H1 (cell line): ENCODE measurements at regions not wholly inside any gene's neighbourhood (a gene's known extent, or its start where the extent isn't known, plus 50 kb on each side); places are given as distances from the start of the nearest gene placed in this dataset.

Experiments
- CTCF ChIA-PET: fragments of 300-600 bp; sonication (Branson Sonifier 250); formaldehyde crosslinking; loops from one replicate; lab custom pipeline; 2021; ENCODE audit not compliant: partially characterized antibody; lab: Charles Lee
- POLR2A ChIA-PET: fragments of 300-600 bp; sonication (Branson Sonifier 250); formaldehyde crosslinking; loops from one replicate; lab custom pipeline; 2021; ENCODE audit warnings: inconsistent platforms; ENCODE audit not compliant: partially characterized antibody; lab: Charles Lee
- DNase-seq, 2 experiments: peaks; one replicate each; pipeline versions ENCODE4 v3.0.0 to v3.0.0-alpha.2; 2010 to 2022; ENCODE audit warnings: low spot score in 2 of 2, low read depth in 1 of 2, mixed read lengths in 1 of 2
- FAIRE-seq: peaks from 2 replicates; lab custom pipeline; 2011; peaks lifted over from hg19 to GRCh38; lab: Jason Lieb, UNC
- H2AFZ ChIP-seq: 2 replicates; pipeline ENCODE4 v1.8.1; 2012; ENCODE audit warnings: low read length, inconsistent platforms
- H2AK5ac ChIP-seq: 2 replicates; pipeline ENCODE4 v1.6.1; 2013; ENCODE audit warnings: low read depth, low read length
- H2BK120ac ChIP-seq: replicated peaks from 2 replicates; pipeline ENCODE3; 2013; ENCODE audit warnings: low read depth, low read length, inconsistent platforms
- H2BK12ac ChIP-seq: 2 replicates; pipeline ENCODE4 v1.6.1; 2013; ENCODE audit warnings: low read depth, low read length
- H2BK15ac ChIP-seq: 2 replicates; pipeline ENCODE4 v1.6.1; 2013; ENCODE audit warnings: low read length
- H2BK20ac ChIP-seq: 2 replicates; pipeline ENCODE4 v1.6.1; 2013; ENCODE audit warnings: low read length
- H2BK5ac ChIP-seq: 2 replicates; pipeline ENCODE4 v1.6.1; 2013; ENCODE audit warnings: low read depth, low read length
- H3K14ac ChIP-seq: 2 replicates; pipeline ENCODE4 v1.6.1; 2013; ENCODE audit warnings: inconsistent platforms; ENCODE audit not compliant: insufficient read length
- H3K18ac ChIP-seq: 2 replicates; pipeline ENCODE4 v1.6.1; 2013; ENCODE audit warnings: low read length; ENCODE audit errors: extremely low read depth
- H3K23ac ChIP-seq: 2 replicates; pipeline ENCODE4 v1.6.1; 2013; ENCODE audit warnings: inconsistent platforms; ENCODE audit not compliant: insufficient read length
- H3K23me2 ChIP-seq: 2 replicates; pipeline ENCODE4 v1.6.1; 2013; ENCODE audit warnings: low read depth, low read length
- H3K27ac ChIP-seq: 2 replicates; pipeline ENCODE4 v1.6.1; 2011; ENCODE audit warnings: low read depth, low read length, inconsistent platforms
- H3K27me3 ChIP-seq, 4 experiments: replicated peaks in 1 of 4; 1 replicate in 1 of 4; 2 replicates in 3 of 4; pipeline versions ENCODE4 v1.6.1 to v1.8.1; 2011 to 2013; ENCODE audit warnings: low read length in 3 of 4, mild to moderate bottlenecking in 3 of 4, inconsistent platforms in 2 of 4, mixed read lengths in 2 of 4, moderate library complexity in 1 of 4; ENCODE audit not compliant: control insufficient read depth in 3 of 4, insufficient read depth in 3 of 4; ENCODE audit errors: extremely low read depth in 1 of 4
- H3K36me3 ChIP-seq, 4 experiments: 2 replicates each; pipeline versions ENCODE4 v1.6.1 to v1.8.1; 2011 to 2013; ENCODE audit warnings: mild to moderate bottlenecking in 4 of 4, low read length in 3 of 4, moderate library complexity in 2 of 4, control low read depth in 1 of 4, inconsistent platforms in 1 of 4; ENCODE audit not compliant: insufficient read depth in 4 of 4, control insufficient read depth in 2 of 4
- H3K4ac ChIP-seq: replicated peaks from 2 replicates; pipeline ENCODE3; 2013; ENCODE audit warnings: low read length, low read depth, mixed read lengths, inconsistent platforms; ENCODE audit not compliant: insufficient read length
- H3K4me1 ChIP-seq, 4 experiments: replicated peaks in 1 of 4; 1 replicate in 1 of 4; 2 replicates in 3 of 4; pipeline versions ENCODE4 v1.6.1 to v1.8.1; 2011 to 2013; ENCODE audit warnings: low read length in 3 of 4, inconsistent platforms in 2 of 4, mixed read lengths in 1 of 4; ENCODE audit not compliant: insufficient read depth in 4 of 4, control insufficient read depth in 3 of 4
- H3K4me2 ChIP-seq, 2 experiments: 2 replicates each; pipeline versions ENCODE4 v1.6.1 to v1.8.1; 2011 to 2013; ENCODE audit warnings: low read depth in 2 of 2, low read length in 2 of 2, control low read depth in 1 of 2, inconsistent platforms in 1 of 2, mild to moderate bottlenecking in 1 of 2; ENCODE audit not compliant: insufficient read depth in 1 of 2
- H3K4me3 ChIP-seq, 4 experiments: fragments of 200-600, 300-600 bp in 1 of 4; sonication (generic), shearing (Covaris generic), sonication (Bioruptor Twin) in 1 of 4; 2 replicates each; pipeline versions ENCODE4 v1.5.1 to v1.8.1; 2011 to 2016; ENCODE audit warnings: low read length in 4 of 4, low read depth in 3 of 4, control low read depth in 2 of 4, inconsistent platforms in 2 of 4, mild to moderate bottlenecking in 2 of 4, mixed read lengths in 1 of 4, moderate library complexity in 1 of 4; ENCODE audit not compliant: insufficient read depth in 2 of 4; ENCODE audit errors: extremely low read depth in 1 of 4
- H3K56ac ChIP-seq: replicated peaks from 2 replicates; pipeline ENCODE3; 2013; ENCODE audit warnings: low read depth, mild to moderate bottlenecking, mixed read lengths, low read length, inconsistent platforms; ENCODE audit not compliant: insufficient read length
- H3K79me1 ChIP-seq: 2 replicates; pipeline ENCODE4 v1.6.1; 2013; ENCODE audit warnings: low read depth, low read length, control low read depth
- H3K79me2 ChIP-seq, 2 experiments: 2 replicates each; pipeline versions ENCODE4 v1.6.1 to v1.8.1; 2012 to 2013; ENCODE audit warnings: low read length in 2 of 2, mild to moderate bottlenecking in 2 of 2, inconsistent platforms in 1 of 2; ENCODE audit not compliant: insufficient read depth in 2 of 2, control insufficient read depth in 1 of 2
- H3K9ac ChIP-seq, 4 experiments: replicated peaks in 1 of 4; 1 replicate in 1 of 4; 2 replicates in 3 of 4; pipeline versions ENCODE4 v1.6.1 to v1.8.1; 2011 to 2013; ENCODE audit warnings: low read depth in 3 of 4, low read length in 3 of 4, control low read depth in 2 of 4, mild to moderate bottlenecking in 2 of 4, moderate library complexity in 2 of 4, inconsistent platforms in 1 of 4; ENCODE audit errors: extremely low read depth in 1 of 4
- H3K9me3 ChIP-seq, 2 experiments: 2 replicates each; pipeline versions ENCODE4 v1.6.1 to v1.8.1; 2012 to 2013; ENCODE audit warnings: mild to moderate bottlenecking in 2 of 2, moderate library complexity in 2 of 2, control low read depth in 1 of 2, inconsistent platforms in 1 of 2, low read depth in 1 of 2, low read length in 1 of 2, mixed read lengths in 1 of 2; ENCODE audit not compliant: insufficient read depth in 2 of 2
- H4K20me1 ChIP-seq, 2 experiments: replicated peaks in 1 of 2; 2 replicates each; pipeline versions ENCODE3 to v1.8.1; 2011 to 2013; ENCODE audit warnings: inconsistent platforms in 2 of 2, low read length in 2 of 2, mild to moderate bottlenecking in 1 of 2; ENCODE audit not compliant: insufficient read depth in 2 of 2, control insufficient read depth in 1 of 2
- H4K5ac ChIP-seq: 2 replicates; pipeline ENCODE4 v1.6.1; 2013; ENCODE audit warnings: low read length, low read depth, mixed read lengths, inconsistent platforms; ENCODE audit not compliant: insufficient read length
- H4K8ac ChIP-seq: 2 replicates; pipeline ENCODE4 v1.8.0; 2013; ENCODE audit warnings: mild to moderate bottlenecking, moderate library complexity, low read length, inconsistent platforms; ENCODE audit not compliant: insufficient read depth; ENCODE audit errors: extremely low read depth
- H4K91ac ChIP-seq: replicated peaks from 2 replicates; pipeline ENCODE3; 2013; ENCODE audit warnings: low read length, mixed read lengths, inconsistent platforms; ENCODE audit not compliant: insufficient read length
- ATF2 ChIP-seq: IDR thresholded peaks from 2 replicates; pipeline ENCODE4 v1.6.1; 2012; ENCODE audit warnings: low read length, inconsistent platforms
- CBX5 ChIP-seq: fragments of 300-800, 300-1000 bp; sonication (generic); IDR thresholded peaks from 2 replicates; pipeline ENCODE4 v1.7.1; 2016; ENCODE audit warnings: antibody characterized with exemption, low read length, low read depth
- CBX8 ChIP-seq: fragments of 300-800, 300-1000 bp; sonication (generic); IDR thresholded peaks from 2 replicates; pipeline ENCODE4 v1.7.1; 2016; ENCODE audit warnings: low read depth, low read length, borderline replicate concordance
- CTBP2 ChIP-seq: IDR thresholded peaks from 2 replicates; pipeline ENCODE4 v1.7.0; 2011; ENCODE audit warnings: borderline replicate concordance, mild to moderate bottlenecking, moderate library complexity, mixed read lengths, low read length; ENCODE audit not compliant: insufficient read depth, insufficient read length
- GTF2F1 ChIP-seq: IDR thresholded peaks from 2 replicates; pipeline ENCODE4 v1.6.1; 2012; ENCODE audit warnings: low read depth, low read length, improper control_type of control experiment, borderline replicate concordance
- KDM1A ChIP-seq: fragments of 200-600, 300-600 bp; sonication (generic); IDR thresholded peaks from 2 replicates; pipeline ENCODE4 v1.7.1; 2016; ENCODE audit warnings: mild to moderate bottlenecking, low read length, borderline replicate concordance
- KDM5A ChIP-seq: fragments of 200-600 bp; IDR thresholded peaks from 2 replicates; pipeline ENCODE4 v1.7.1; 2012; ENCODE audit warnings: mild to moderate bottlenecking, low read length, inconsistent platforms, mixed read lengths
- RFX5 ChIP-seq: IDR thresholded peaks from 2 replicates; pipeline ENCODE4 v1.6.1; 2011; ENCODE audit warnings: low read depth, low read length, improper control_type of control experiment, borderline replicate concordance
- RXRA ChIP-seq: IDR thresholded peaks from 2 replicates; pipeline ENCODE4 v1.6.1; 2011; ENCODE audit warnings: low read depth, mild to moderate bottlenecking, low read length, moderate library complexity; ENCODE audit not compliant: insufficient read depth
- SIX5 ChIP-seq: IDR thresholded peaks from 2 replicates; pipeline ENCODE4 v1.6.1; 2011; ENCODE audit warnings: mild to moderate bottlenecking, low read depth, low read length
- SUZ12 ChIP-seq: fragments of 200-600 bp; sonication (generic); IDR thresholded peaks from 2 replicates; pipeline ENCODE4 v1.6.1; 2012; ENCODE audit warnings: mild to moderate bottlenecking, inconsistent platforms, low read length, moderate library complexity, mixed read lengths
- TCF12 ChIP-seq: IDR thresholded peaks from 2 replicates; pipeline ENCODE4 v1.6.1; 2011; ENCODE audit warnings: low read depth, mild to moderate bottlenecking, low read length
- WGBS, 2 experiments: shearing (Covaris generic) in 1 of 2; methylation state at CpG; one replicate each; pipeline versions ENCODE4 v1.1.6 to v1.1.7; 2013 to 2015; ENCODE audit warnings: low lambda C conversion rate in 2 of 2, mixed read lengths in 2 of 2, inconsistent platforms in 1 of 2, low coverage in 1 of 2, missing lambda C conversion rate in 1 of 2; ENCODE audit not compliant: insufficient replicate concordance in 2 of 2, insufficient coverage in 1 of 2, insufficient read length in 1 of 2; ENCODE audit errors: extremely low coverage in 1 of 2, missing lambda C conversion rate in 1 of 2; 5-methylcytosine and 5-hydroxymethylcytosine counted together

- no peaks in the 10 kb centered on the region for H3K27me3 ChIP-seq
- H3K4me3 ChIP-seq = no peak overlapping the region
- TF ChIP-seq SIX5 (no peak), CTBP2 (no peak), GTF2F1 (no peak), RFX5 (no peak), CBX8 (no peak), KDM1A (no peak), KDM5A (no peak), RXRA (no peak), CBX5 (no peak), SUZ12 (no peak), TCF12 (no peak), ATF2 (no peak)
- H2AK5ac ChIP-seq = no peak overlapping the region
- no peak overlapping the region for H2BK120ac ChIP-seq
- no peaks in the 10 kb centered on the region for H3K4me1 ChIP-seq
- H4K20me1 ChIP-seq = no peaks in the 10 kb centered on the region
- no peak overlapping the region for H4K8ac ChIP-seq
- no peak overlapping the region for H3K4ac ChIP-seq
- H3K79me1 ChIP-seq = no peaks in the 10 kb centered on the region
- H3K23ac ChIP-seq = no peak overlapping the region
- no peak overlapping the region for H4K91ac ChIP-seq
- no peak overlapping the region for H2AFZ ChIP-seq
- 96% methylated on average over 6 of the region's 6 CpGs; no CpG with 5 or more reads in 1 of the 2 experiments for WGBS, 2 experiments
- H3K23me2 ChIP-seq = no peaks in the 10 kb centered on the region
- no peak overlapping the region for H3K14ac ChIP-seq
- H3K56ac ChIP-seq = no peak overlapping the region
- no peak overlapping the region for H3K27ac ChIP-seq
- DNase-seq = no peak
- no peaks in the 10 kb centered on the region for H3K79me2 ChIP-seq
- H3K4me2 ChIP-seq = no peak overlapping the region
- H4K5ac ChIP-seq = no peak overlapping the region
- no peak overlapping the region for H2BK5ac ChIP-seq
- POLR2A ChIA-PET = no interaction called here
- no peak overlapping the region for H3K18ac ChIP-seq
- no peak overlapping the region for H2BK15ac ChIP-seq
- no peak overlapping the region for H2BK12ac ChIP-seq
- no peaks in the 10 kb centered on the region for H3K9me3 ChIP-seq
- H3K9ac ChIP-seq = no peak overlapping the region
- no peak for FAIRE-seq
- CTCF ChIA-PET = interaction anchor here (1.5 kb wide), 1 partner anchor 25 kb away, joined by 5 read pairs; no protein-coding TSS in a partner anchor
- H3K36me3 ChIP-seq = no peaks in the 10 kb centered on the region
- H2BK20ac ChIP-seq = no peak overlapping the region
Measured at GRCh38 chr3:182516597-182517336, 276.5 kb upstream of the ATP11B start.
